HepG2 (cell line): ENCODE measurements at regions not wholly inside any gene's neighbourhood (a gene's known extent, or its start where the extent isn't known, plus 50 kb on each side); places are given as distances from the start of the nearest gene placed in this dataset.

Source experiments
- ATF1 ChIP-seq: IDR thresholded peaks from 2 replicates; pipeline ENCODE4 v1.6.1; 2016; ENCODE audit warnings: mild to moderate bottlenecking, control low read depth
- CCAR2 ChIP-seq: fragments of 200-400 bp; formaldehyde crosslinking; optimal IDR thresholded peaks from 2 replicates; pipeline ENCODE3; 2018; ENCODE audit warnings: low read depth, mild to moderate bottlenecking, low read length, moderate library complexity
- DDIT3 ChIP-seq: sonication (generic); formaldehyde crosslinking; IDR thresholded peaks from 2 replicates; pipeline ENCODE4 v1.4.0; 2020; ENCODE audit warnings: mild to moderate bottlenecking, missing genetic modification reagents
- DMAP1 ChIP-seq: IDR thresholded peaks from 2 replicates; pipeline ENCODE4 v1.6.1; 2016
- EHMT2 ChIP-seq: fragments of 200-600 bp; sonication (generic); IDR thresholded peaks from 2 replicates; pipeline ENCODE4 v1.7.0; 2017; ENCODE audit warnings: antibody characterized with exemption, low read depth, low read length, borderline replicate concordance
- ESRRA ChIP-seq: sonication (generic); formaldehyde crosslinking; IDR thresholded peaks from 2 replicates; pipeline ENCODE4 v1.5.1; 2020; ENCODE audit warnings: mild to moderate bottlenecking, low read depth, missing genetic modification reagents
- FOXJ3 ChIP-seq: sonication (generic); formaldehyde crosslinking; IDR thresholded peaks from 2 replicates; pipeline ENCODE4 v1.4.0; 2020; ENCODE audit warnings: missing genetic modification reagents, mild to moderate bottlenecking, borderline replicate concordance
- HNRNPL ChIP-seq: fragments of 200-400 bp; formaldehyde crosslinking; IDR thresholded peaks from 2 replicates; pipeline ENCODE4 v1.6.1; 2017; ENCODE audit warnings: mild to moderate bottlenecking, low read depth, low read length
- KLF6 ChIP-seq: IDR thresholded peaks from 2 replicates; pipeline ENCODE4 v1.8.0; 2016; ENCODE audit warnings: missing biosample characterization, missing genetic modification reagents
- MED1 ChIP-seq: sonication (generic); formaldehyde crosslinking; IDR thresholded peaks from 2 replicates; pipeline ENCODE4 v1.4.0; 2020; ENCODE audit warnings: missing genetic modification reagents
- POLR2G ChIP-seq: fragments of 200-400 bp; formaldehyde crosslinking; IDR thresholded peaks from 2 replicates; pipeline ENCODE4 v1.6.1; 2018; ENCODE audit warnings: mild to moderate bottlenecking, low read depth, low read length, moderate library complexity
- RARG ChIP-seq: sonication (generic); formaldehyde crosslinking; IDR thresholded peaks from 2 replicates; pipeline ENCODE4 v1.4.0; 2020; ENCODE audit warnings: low read depth, mild to moderate bottlenecking, missing genetic modification reagents
- SAP130 ChIP-seq: IDR thresholded peaks from 2 replicates; pipeline ENCODE4 v1.6.1; 2016; ENCODE audit warnings: low read depth
- SMARCE1 ChIP-seq: fragments of 450-650 bp; IDR thresholded peaks from 2 replicates; pipeline ENCODE4 v1.6.1; 2017; ENCODE audit warnings: borderline replicate concordance
- THRA ChIP-seq: sonication (generic); formaldehyde crosslinking; IDR thresholded peaks from 2 replicates; pipeline ENCODE4 v1.4.0; 2020; ENCODE audit warnings: missing genetic modification reagents, borderline replicate concordance
- YEATS2 ChIP-seq: sonication (generic); formaldehyde crosslinking; IDR thresholded peaks from 2 replicates; pipeline ENCODE4 v1.4.0; 2020; ENCODE audit warnings: missing genetic modification reagents, borderline replicate concordance
- ZBTB4 ChIP-seq: sonication (generic); formaldehyde crosslinking; IDR thresholded peaks from 2 replicates; pipeline ENCODE4 v1.4.0; 2020; ENCODE audit warnings: missing genetic modification reagents, mild to moderate bottlenecking, borderline replicate concordance
- ZBTB8A ChIP-seq: sonication (generic); formaldehyde crosslinking; IDR thresholded peaks from 2 replicates; pipeline ENCODE4 v1.4.0; 2020; ENCODE audit warnings: mild to moderate bottlenecking, low read depth, missing genetic modification reagents, borderline replicate concordance
- ZFP36L2 ChIP-seq: sonication (generic); formaldehyde crosslinking; IDR thresholded peaks from 2 replicates; pipeline ENCODE4 v1.4.0; 2020; ENCODE audit warnings: missing genetic modification reagents
- ZFP62 ChIP-seq: sonication (generic); formaldehyde crosslinking; IDR thresholded peaks from 2 replicates; pipeline ENCODE4 v1.4.0; 2020; ENCODE audit warnings: missing genetic modification reagents
- ZFYVE20 ChIP-seq: sonication (generic); formaldehyde crosslinking; IDR thresholded peaks from 2 replicates; pipeline ENCODE4 v1.8.0; 2023; ENCODE audit warnings: low read depth, mild to moderate bottlenecking, moderate library complexity, missing genetic modification reagents, borderline replicate concordance
- ZMYM3 ChIP-seq: sonication (generic); formaldehyde crosslinking; IDR thresholded peaks from 2 replicates; pipeline ENCODE4 v1.5.1; 2020; ENCODE audit warnings: mild to moderate bottlenecking, missing genetic modification reagents
- ZNF382 ChIP-seq: sonication (generic); formaldehyde crosslinking; IDR thresholded peaks from 2 replicates; pipeline ENCODE4 v1.5.0; 2020; ENCODE audit warnings: missing genetic modification reagents, mild to moderate bottlenecking, borderline replicate concordance
- ZNF775 ChIP-seq: sonication (generic); formaldehyde crosslinking; IDR thresholded peaks from 2 replicates; pipeline ENCODE4 v1.4.0; 2020; ENCODE audit warnings: missing genetic modification reagents, mild to moderate bottlenecking, moderate library complexity, borderline replicate concordance
- ZNF776 ChIP-seq: sonication (generic); formaldehyde crosslinking; IDR thresholded peaks from 2 replicates; pipeline ENCODE4 v1.4.0; 2020; ENCODE audit warnings: mild to moderate bottlenecking, missing genetic modification reagents
- ZNF788 ChIP-seq: sonication (generic); formaldehyde crosslinking; IDR thresholded peaks from 2 replicates; pipeline ENCODE4 v1.5.0; 2020; ENCODE audit warnings: mild to moderate bottlenecking, missing genetic modification reagents, borderline replicate concordance
- ZSCAN22 ChIP-seq: sonication (generic); formaldehyde crosslinking; IDR thresholded peaks from 2 replicates; pipeline ENCODE4 v1.4.0; 2020; ENCODE audit warnings: mild to moderate bottlenecking, missing genetic modification reagents

- TF ChIP-seq SAP130 (peak; percentile 34; the same call in 1 of the 2 replicates), MED1 (CRISPR knock-in tag) (peak; percentile 32; the same call in 1 of the 2 replicates), ZFYVE20 (CRISPR knock-in tag) (no peak), ZBTB4 (no peak), EHMT2 (peak; percentile 78), ZMYM3 (CRISPR knock-in tag) (no peak), ZNF776 (CRISPR knock-in tag) (no peak), ZBTB8A (no peak), ATF1 (no peak), ZNF788 (CRISPR knock-in tag) (no peak), CCAR2 (no peak), DMAP1 (CRISPR knock-in tag) (peak; percentile 62), FOXJ3 (CRISPR knock-in tag) (peak; percentile 73; the same call in 1 of the 2 replicates), ZNF382 (CRISPR knock-in tag) (no peak), HNRNPL (no peak), ZFP36L2 (CRISPR knock-in tag) (no peak), DDIT3 (no peak), KLF6 (CRISPR knock-in tag) (peak; percentile 53; the same call in 1 of the 2 replicates), ZNF775 (0 out of 2 replicates have a peak, but pooled peaks have one; percentile 44), SMARCE1 (no peak), ZSCAN22 (CRISPR knock-in tag) (no peak), YEATS2 (CRISPR knock-in tag) (peak; percentile 37; the same call in 1 of the 2 replicates), THRA (CRISPR knock-in tag) (peak; percentile 67; the same call in 1 of the 2 replicates), ZFP62 (CRISPR knock-in tag) (no peak), RARG (CRISPR knock-in tag) (no peak), ESRRA (CRISPR knock-in tag) (0 out of 2 replicates have a peak, but pooled peaks have one; percentile 36), POLR2G (no peak)
These were observed 542.3 kb upstream of the NRP1 start (continued) for GRCh38 chr10:33876584-33877400.
